ENCODE measurements at regions not wholly inside any gene's neighbourhood (a gene's known extent, or its start where the extent isn't known, plus 50 kb on each side); places are given as distances from the start of the nearest gene placed in this dataset.

GRCh38 chr4:14742054-14742453, 260.2 kb upstream of the CPEB2 start:
- Mint-ChIP-seq H3K27ac (no peak overlapping the region), H3K4me3 (no peak overlapping the region), H3K4me1 (no peaks in the 10 kb centered on the region), H3K36me3 (ENCODE audit: low read depth) (no peaks in the 10 kb centered on the region), H3K27me3 (ENCODE audit: low read depth, poor library complexity) (peaks cover 5% of the 10 kb centered on the region), H3K9me3 (no peaks in the 10 kb centered on the region)
- no peak for DNase-seq
- TF ChIP-seq, protein P1, sequence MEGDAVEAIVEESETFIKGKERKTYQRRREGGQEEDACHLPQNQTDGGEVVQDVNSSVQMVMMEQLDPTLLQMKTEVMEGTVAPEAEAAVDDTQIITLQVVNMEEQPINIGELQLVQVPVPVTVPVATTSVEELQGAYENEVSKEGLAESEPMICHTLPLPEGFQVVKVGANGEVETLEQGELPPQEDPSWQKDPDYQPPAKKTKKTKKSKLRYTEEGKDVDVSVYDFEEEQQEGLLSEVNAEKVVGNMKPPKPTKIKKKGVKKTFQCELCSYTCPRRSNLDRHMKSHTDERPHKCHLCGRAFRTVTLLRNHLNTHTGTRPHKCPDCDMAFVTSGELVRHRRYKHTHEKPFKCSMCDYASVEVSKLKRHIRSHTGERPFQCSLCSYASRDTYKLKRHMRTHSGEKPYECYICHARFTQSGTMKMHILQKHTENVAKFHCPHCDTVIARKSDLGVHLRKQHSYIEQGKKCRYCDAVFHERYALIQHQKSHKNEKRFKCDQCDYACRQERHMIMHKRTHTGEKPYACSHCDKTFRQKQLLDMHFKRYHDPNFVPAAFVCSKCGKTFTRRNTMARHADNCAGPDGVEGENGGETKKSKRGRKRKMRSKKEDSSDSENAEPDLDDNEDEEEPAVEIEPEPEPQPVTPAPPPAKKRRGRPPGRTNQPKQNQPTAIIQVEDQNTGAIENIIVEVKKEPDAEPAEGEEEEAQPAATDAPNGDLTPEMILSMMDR (IDR thresholded peaks at IDR 0.05) = no peak

DNA sequence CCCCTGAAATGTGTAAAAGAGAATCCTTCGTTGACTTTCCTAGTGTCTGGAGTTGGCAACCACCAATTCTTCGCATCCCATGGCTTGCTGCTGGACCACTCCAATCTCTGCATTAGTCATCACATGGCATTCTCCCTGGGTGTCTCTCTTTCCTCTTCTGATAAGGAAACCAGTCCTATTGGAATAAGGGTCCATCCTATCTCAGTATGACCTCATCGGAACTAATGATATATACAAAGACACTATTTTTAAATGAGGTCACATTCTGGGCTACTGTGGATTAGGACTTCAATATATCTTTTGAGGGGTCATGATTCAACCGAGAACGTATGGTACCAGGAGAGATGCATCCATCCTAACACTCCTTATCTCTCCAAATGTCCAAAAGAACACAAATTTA, 259.1 kb upstream of the CPEB2 start:
- H3K4me1 Mint-ChIP-seq = no peaks in the 10 kb centered on the region
- H3K27me3 Mint-ChIP-seq (ENCODE audit: low read depth, poor library complexity) = no peaks in the 10 kb centered on the region
- no peak for DNase-seq
- no peak overlapping the region for H3K27ac Mint-ChIP-seq
- H3K9me3 Mint-ChIP-seq = no peaks in the 10 kb centered on the region
- TF ChIP-seq, protein P1 (IDR thresholded peaks at IDR 0.05) = no peak
- no peak overlapping the region for H3K4me3 Mint-ChIP-seq
- no peaks in the 10 kb centered on the region for H3K36me3 Mint-ChIP-seq (ENCODE audit: low read depth)

GRCh38 chr4:14743601-14744000, 258.7 kb upstream of the CPEB2 start:
- no peaks in the 10 kb centered on the region for H3K27me3 Mint-ChIP-seq (ENCODE audit: low read depth, poor library complexity)
- DNase-seq = no peak
- no peaks in the 10 kb centered on the region for H3K4me1 Mint-ChIP-seq

GRCh38 chr4:14744346-14744745, 257.9 kb upstream of the CPEB2 start:
- Mint-ChIP-seq H3K4me1 (no peaks in the 10 kb centered on the region), H3K27ac (no peak overlapping the region), H3K9me3 (no peaks in the 10 kb centered on the region), H3K27me3 (ENCODE audit: low read depth, poor library complexity) (no peaks in the 10 kb centered on the region), H3K4me3 (no peak overlapping the region), H3K36me3 (ENCODE audit: low read depth) (no peaks in the 10 kb centered on the region)
- DNase-seq = no peak
- TF ChIP-seq, protein P1 (IDR thresholded peaks at IDR 0.05) = no peak

More at GRCh38 chr4:14743601-14744000, 258.7 kb upstream of the CPEB2 start:
- no peak overlapping the region for H3K4me3 Mint-ChIP-seq
- no peak overlapping the region for H3K27ac Mint-ChIP-seq
- no peaks in the 10 kb centered on the region for H3K9me3 Mint-ChIP-seq
- TF ChIP-seq, protein P1 (IDR thresholded peaks at IDR 0.05) = no peak
- no peaks in the 10 kb centered on the region for H3K36me3 Mint-ChIP-seq (ENCODE audit: low read depth)

DNA sequence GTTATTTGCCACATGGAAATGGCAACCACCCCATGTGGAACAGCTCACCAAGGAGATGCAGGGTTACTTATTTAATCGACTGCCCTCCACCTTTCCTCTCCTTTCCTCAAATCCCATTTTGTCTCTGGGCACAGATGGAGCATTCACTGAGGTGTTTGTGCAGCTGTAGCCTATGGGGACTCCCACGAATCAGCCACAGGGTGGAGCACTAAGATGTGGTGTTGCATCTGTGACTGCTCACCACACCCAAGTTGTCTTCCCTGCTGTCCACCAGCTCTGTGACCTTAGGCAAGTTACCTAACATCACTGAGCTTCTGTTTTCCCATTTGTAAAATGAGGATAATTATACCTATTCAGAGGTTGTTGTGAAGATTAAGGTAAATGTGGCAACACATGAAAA, 252.4 kb upstream of the CPEB2 start:
- Mint-ChIP-seq H3K36me3 (ENCODE audit: low read depth) (peaks cover 11% of the 10 kb centered on the region), H3K27me3 (ENCODE audit: low read depth, poor library complexity) (peaks cover 6% of the 10 kb centered on the region), H3K9me3 (peaks cover 39% of the 10 kb centered on the region), H3K4me3 (no peak overlapping the region), H3K27ac (no peak overlapping the region), H3K4me1 (no peaks in the 10 kb centered on the region)
- DNase-seq = no peak
- TF ChIP-seq, protein P1 (IDR thresholded peaks at IDR 0.05) = no peak

DNA sequence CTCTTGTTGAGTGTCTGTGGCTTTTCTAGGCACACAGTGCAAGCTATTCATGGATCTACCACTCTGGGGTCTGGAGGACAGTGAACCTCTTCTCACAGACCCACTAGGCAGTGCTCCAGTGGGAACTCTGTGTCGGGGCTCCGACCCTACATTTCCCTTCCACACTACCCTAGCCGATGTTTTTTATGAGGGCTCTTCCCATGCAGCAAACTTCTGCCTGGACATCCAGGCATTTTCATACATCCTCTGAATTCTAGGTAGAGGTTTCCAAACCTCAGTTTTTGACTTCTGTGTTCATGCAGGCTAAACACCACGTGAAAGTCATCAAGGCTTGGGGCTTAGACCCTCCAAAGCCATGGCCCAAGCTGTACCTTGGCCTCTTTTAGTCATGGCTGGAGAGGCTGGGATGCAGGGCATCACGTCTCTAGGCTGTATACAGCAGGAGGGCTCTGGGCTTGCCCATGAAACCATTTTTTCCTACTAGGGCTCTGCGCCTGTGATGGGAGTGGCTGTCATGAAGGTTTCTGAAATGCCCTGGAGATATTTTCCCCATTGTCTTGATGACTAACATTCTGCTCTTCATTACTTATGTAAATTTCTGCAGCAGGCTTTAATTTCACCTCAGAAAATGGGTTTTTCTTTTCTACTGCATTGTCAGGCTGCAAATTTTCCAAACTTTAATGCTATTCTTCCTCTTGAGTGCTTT, 249.8 kb upstream of the CPEB2 start:
- Mint-ChIP-seq H3K27me3 (ENCODE audit: low read depth, poor library complexity) (peaks cover 6% of the 10 kb centered on the region), H3K9me3 (peaks cover 41% of the 10 kb centered on the region), H3K4me3 (no peak overlapping the region), H3K27ac (no peak overlapping the region), H3K4me1 (no peaks in the 10 kb centered on the region), H3K36me3 (ENCODE audit: low read depth) (peaks cover 12% of the 10 kb centered on the region)
- no peak for DNase-seq
- TF ChIP-seq, protein P1 (IDR thresholded peaks at IDR 0.05) = no peak
